PC-3 (cell line): ENCODE measurements at regions not wholly inside any gene's neighbourhood (a gene's known extent, or its start where the extent isn't known, plus 50 kb on each side); places are given as distances from the start of the nearest gene placed in this dataset.

Experiments
- CTCF ChIP-seq: fragments of 300-600 bp; sonication (generic); conservative IDR thresholded peaks from 2 replicates; pipeline ENCODE4 v1.5.1; 2017; ENCODE audit warnings: antibody characterized with exemption, low read depth, mild to moderate bottlenecking, low read length
- EZH2 ChIP-seq: fragments of 300-600 bp; sonication (generic); IDR thresholded peaks from one replicate; pipeline ENCODE4 v1.6.1; 2017; ENCODE audit warnings: antibody characterized with exemption, mild to moderate bottlenecking, low read length; ENCODE audit not compliant: unreplicated experiment
- EZH2phosphoT487 ChIP-seq: fragments of 300-600 bp; sonication (generic); IDR thresholded peaks from 2 replicates; pipeline ENCODE4 v1.6.1; 2018; ENCODE audit warnings: mild to moderate bottlenecking, antibody characterized with exemption, low read length, borderline replicate concordance

GRCh38 chr18:73942956-73943355 lies 204.7 kb downstream of the FBXO15 start:
- TF ChIP-seq CTCF (no peak), EZH2 (no peak), EZH2phosphoT487 (no peak)
